MM.1S (cell line): ENCODE measurements at regions not wholly inside any gene's neighbourhood (a gene's known extent, or its start where the extent isn't known, plus 50 kb on each side); places are given as distances from the start of the nearest gene placed in this dataset.
A peak's percentile ranks its signal among the peaks of the same experiment; 100 is the strongest.

Experiments
- DNase-seq: peaks from one replicate; pipeline ENCODE4 v3.0.0-alpha.2; 2015
- H2AFZ ChIP-seq: fragments of 300-600 bp; sonication (generic); 2 replicates; pipeline ENCODE4 v1.6.0; 2016; ENCODE audit warnings: antibody characterized with exemption, low read length
- H3F3A ChIP-seq: fragments of 300-600 bp; sonication (generic); 2 replicates; pipeline ENCODE4 v1.6.1; 2016; ENCODE audit warnings: mild to moderate bottlenecking, antibody characterized with exemption, low read length, moderate library complexity, mixed read lengths; ENCODE audit not compliant: insufficient read depth
- H3K27ac ChIP-seq: fragments of 300-600 bp; sonication (generic); 2 replicates; pipeline ENCODE4 v1.5.1; 2016; ENCODE audit warnings: mild to moderate bottlenecking, low read length
- H3K27me3 ChIP-seq: fragments of 300-600 bp; sonication (generic); replicated peaks from 2 replicates; pipeline ENCODE4 v1.6.0; 2016; ENCODE audit warnings: low read length; ENCODE audit not compliant: insufficient read depth
- H3K36me3 ChIP-seq: fragments of 300-600 bp; sonication (generic); replicated peaks from 2 replicates; pipeline ENCODE4 v1.6.1; 2016; ENCODE audit warnings: mild to moderate bottlenecking, low read length, mixed read lengths; ENCODE audit not compliant: insufficient read depth
- H3K4me1 ChIP-seq: fragments of 300-600 bp; sonication (generic); 2 replicates; pipeline ENCODE4 v1.6.1; 2016; ENCODE audit warnings: low read length, mixed read lengths
- H3K4me2 ChIP-seq: fragments of 300-600 bp; sonication (generic); 2 replicates; pipeline ENCODE4 v1.6.0; 2016; ENCODE audit warnings: low read depth, low read length
- H3K4me3 ChIP-seq: fragments of 300-600 bp; sonication (generic); 2 replicates; pipeline ENCODE4 v1.5.1; 2016; ENCODE audit warnings: low read length, mixed read lengths
- H3K79me2 ChIP-seq: fragments of 300-600 bp; sonication (generic); 2 replicates; pipeline ENCODE4 v1.6.1; 2016; ENCODE audit warnings: mixed run types, low read length, mixed read lengths
- H3K9ac ChIP-seq: fragments of 300-600 bp; sonication (generic); 2 replicates; pipeline ENCODE4 v1.6.1; 2016; ENCODE audit warnings: low read length, mixed read lengths
- H3K9me2 ChIP-seq: fragments of 300-600 bp; sonication (generic); replicated peaks from 2 replicates; pipeline ENCODE4 v1.6.1; 2016; ENCODE audit warnings: mild to moderate bottlenecking, low read length, mixed read lengths; ENCODE audit not compliant: insufficient read depth
- H3K9me3 ChIP-seq: fragments of 300-600 bp; sonication (generic); replicated peaks from 2 replicates; pipeline ENCODE4 v1.6.1; 2016; ENCODE audit warnings: mild to moderate bottlenecking, low read length, mixed read lengths; ENCODE audit not compliant: insufficient read depth
- H4K20me1 ChIP-seq: fragments of 300-600 bp; sonication (generic); 2 replicates; pipeline ENCODE4 v1.6.1; 2016; ENCODE audit warnings: mild to moderate bottlenecking, low read length, moderate library complexity, mixed read lengths; ENCODE audit not compliant: insufficient read depth
- CTCF ChIP-seq: fragments of 300-600 bp; sonication (generic); IDR thresholded peaks from 2 replicates; pipeline ENCODE4 v1.5.1; 2016; ENCODE audit warnings: antibody characterized with exemption, low read length, mixed read lengths
- EZH2 ChIP-seq: fragments of 300-600 bp; sonication (generic); optimal IDR thresholded peaks from 2 replicates; pipeline ENCODE3; 2017; ENCODE audit warnings: low read depth, mild to moderate bottlenecking, antibody characterized with exemption, low read length, mixed read lengths
- EZH2phosphoT487 ChIP-seq: fragments of 300-600 bp; sonication (generic); IDR thresholded peaks from 2 replicates; pipeline ENCODE4 v1.6.1; 2018; ENCODE audit warnings: antibody characterized with exemption, low read length

GRCh38 chr18:59996370-59996966 is 96.7 kb downstream of the PMAIP1 start:
- no peaks in the 10 kb centered on the region for H3K9me2 ChIP-seq
- no peaks in the 10 kb centered on the region for H4K20me1 ChIP-seq
- no peak overlapping the region for H3K4me2 ChIP-seq
- H3K4me1 ChIP-seq = no peaks in the 10 kb centered on the region
- no peak overlapping the region for H3K27ac ChIP-seq
- H3K4me3 ChIP-seq = no peak overlapping the region
- H3K9ac ChIP-seq = no peak overlapping the region
- no peaks in the 10 kb centered on the region for H3K27me3 ChIP-seq
- H2AFZ ChIP-seq = no peak overlapping the region
- H3K9me3 ChIP-seq = no peaks in the 10 kb centered on the region
- peak; percentile 55 for DNase-seq
- H3F3A ChIP-seq = no peaks in the 10 kb centered on the region
- H3K36me3 ChIP-seq = no peaks in the 10 kb centered on the region
- no peaks in the 10 kb centered on the region for H3K79me2 ChIP-seq
- no peak for TF ChIP-seq EZH2phosphoT487
- TF ChIP-seq CTCF = peak; percentile 72

GRCh38 chr18:59994357-59994756 is 94.6 kb downstream of the PMAIP1 start:
- no peak overlapping the region for H3K9ac ChIP-seq
- H3K27me3 ChIP-seq = no peaks in the 10 kb centered on the region
- no peaks in the 10 kb centered on the region for H3K9me3 ChIP-seq
- H3K4me1 ChIP-seq = no peaks in the 10 kb centered on the region
- H3K79me2 ChIP-seq = no peaks in the 10 kb centered on the region
- H3K9me2 ChIP-seq = no peaks in the 10 kb centered on the region
- DNase-seq = peak; percentile 30
- no peak for TF ChIP-seq EZH2phosphoT487
- peak; percentile 23 for TF ChIP-seq CTCF
- no peak for TF ChIP-seq EZH2
- H3K36me3 ChIP-seq = no peaks in the 10 kb centered on the region
- H3K4me2 ChIP-seq = no peak overlapping the region
- no peaks in the 10 kb centered on the region for H3F3A ChIP-seq
- H3K4me3 ChIP-seq = no peak overlapping the region
- H4K20me1 ChIP-seq = no peaks in the 10 kb centered on the region
- H2AFZ ChIP-seq = no peak overlapping the region
- no peak overlapping the region for H3K27ac ChIP-seq

GRCh38 chr18:59993560-59993959 is 93.8 kb downstream of the PMAIP1 start:
- no peak overlapping the region for H3K4me3 ChIP-seq
- H3K36me3 ChIP-seq = no peaks in the 10 kb centered on the region
- H3K4me1 ChIP-seq = no peaks in the 10 kb centered on the region
- no peaks in the 10 kb centered on the region for H3K79me2 ChIP-seq
- no peaks in the 10 kb centered on the region for H4K20me1 ChIP-seq
- TF ChIP-seq CTCF (no peak), EZH2 (no peak), EZH2phosphoT487 (no peak)
- no peaks in the 10 kb centered on the region for H3K9me3 ChIP-seq
- H3K27ac ChIP-seq = no peak overlapping the region
- H3F3A ChIP-seq = no peaks in the 10 kb centered on the region
- no peaks in the 10 kb centered on the region for H3K9me2 ChIP-seq
- H3K27me3 ChIP-seq = no peaks in the 10 kb centered on the region
- no peak for DNase-seq
- H3K4me2 ChIP-seq = no peak overlapping the region
- no peak overlapping the region for H2AFZ ChIP-seq
- no peak overlapping the region for H3K9ac ChIP-seq
